ENCODE measurements at regions not wholly inside any gene's neighbourhood (a gene's known extent, or its start where the extent isn't known, plus 50 kb on each side); places are given as distances from the start of the nearest gene placed in this dataset.
"Not testable (repeated sequence)": the region's sequence is repeated elsewhere in the genome, so short reads cannot be mapped to it uniquely, and the experiment has no call there.

GRCh38 chr13:64480211-64480610, 2749.9 kb downstream of the PCDH9 start:
- TF ChIP-seq CTCF (IDR thresholded peaks at IDR 0.05) = no peak
- H3K9ac ChIP-seq (ENCODE audit: low read depth in 2 of 2, low read length in 2 of 2) = no peak overlapping the region
- no peaks in the 10 kb centered on the region for H3K4me1 ChIP-seq
- no peaks in the 10 kb centered on the region for H3K27me3 ChIP-seq
- no peak overlapping the region for H3K27ac ChIP-seq
- no peaks in the 10 kb centered on the region for H3K36me3 ChIP-seq
- intact Hi-C loops (cut with DNase I) = no loop called here
- H3K9me3 ChIP-seq = no peaks in the 10 kb centered on the region
- DNase-seq = no peak
- no peak overlapping the region for H3K4me3 ChIP-seq

GRCh38 chr13:64477146-64477545, 2753.0 kb downstream of the PCDH9 start:
- intact Hi-C loops (cut with DNase I) = no loop called here
- H3K9ac ChIP-seq (ENCODE audit: low read depth in 2 of 2, low read length in 2 of 2) = no peak overlapping the region
- peaks cover 3% of the 10 kb centered on the region for H3K9me3 ChIP-seq
- DNase-seq = no peak
- no peak for TF ChIP-seq CTCF (IDR thresholded peaks at IDR 0.05)
- H3K36me3 ChIP-seq = no peaks in the 10 kb centered on the region
- H3K27me3 ChIP-seq = no peaks in the 10 kb centered on the region
- no peaks in the 10 kb centered on the region for H3K4me1 ChIP-seq
- H3K27ac ChIP-seq = no peak overlapping the region
- H3K4me3 ChIP-seq = no peak overlapping the region

GRCh38 chr13:64476041-64476568, 2754.0 kb downstream of the PCDH9 start:
- intact Hi-C loops (cut with DNase I) = not testable (repeated sequence)

GRCh38 chr13:64471916-64472315, 2758.2 kb downstream of the PCDH9 start:
- intact Hi-C loops (cut with DNase I) = no loop called here
- H3K27ac ChIP-seq = no peak overlapping the region
- no peaks in the 10 kb centered on the region for H3K4me1 ChIP-seq
- H3K9ac ChIP-seq (ENCODE audit: low read depth in 2 of 2, low read length in 2 of 2) = no peak overlapping the region
- H3K27me3 ChIP-seq = no peaks in the 10 kb centered on the region
- no peaks in the 10 kb centered on the region for H3K36me3 ChIP-seq
- no peak for TF ChIP-seq CTCF (IDR thresholded peaks at IDR 0.05)
- DNase-seq = no peak
- H3K9me3 ChIP-seq = peaks cover 3% of the 10 kb centered on the region
- H3K4me3 ChIP-seq = no peak overlapping the region

More at GRCh38 chr13:64476041-64476568, 2754.0 kb downstream of the PCDH9 start:
- H3K4me1 ChIP-seq; DNase-seq; H3K4me3 ChIP-seq; H3K27me3 ChIP-seq; H3K9me3 ChIP-seq; H3K36me3 ChIP-seq; H3K9ac ChIP-seq (ENCODE audit: low read depth in 2 of 2, low read length in 2 of 2); H3K27ac ChIP-seq: not testable (repeated sequence)

GRCh38 chr13:64470751-64471150, 2759.4 kb downstream of the PCDH9 start:
- Histone ChIP-seq H3K27me3 (no peaks in the 10 kb centered on the region), H3K4me1 (no peaks in the 10 kb centered on the region), H3K36me3 (no peaks in the 10 kb centered on the region), H3K4me3 (no peak overlapping the region), H3K27ac (no peak overlapping the region), H3K9me3 (peaks cover 3% of the 10 kb centered on the region), H3K9ac (ENCODE audit: low read depth in 2 of 2, low read length in 2 of 2) (no peak overlapping the region)
- TF ChIP-seq CTCF (IDR thresholded peaks at IDR 0.05) = no peak
- intact Hi-C loops (cut with DNase I) = no loop called here
- no peak for DNase-seq

GRCh38 chr13:64459778-64460177, 2770.4 kb downstream of the PCDH9 start:
- Histone ChIP-seq H3K9me3 (no peaks in the 10 kb centered on the region), H3K9ac (ENCODE audit: low read depth in 2 of 2, low read length in 2 of 2) (no peak overlapping the region), H3K27ac (no peak overlapping the region), H3K4me1 (no peaks in the 10 kb centered on the region), H3K4me3 (no peak overlapping the region), H3K27me3 (no peaks in the 10 kb centered on the region), H3K36me3 (no peaks in the 10 kb centered on the region)
- TF ChIP-seq CTCF (IDR thresholded peaks at IDR 0.05) = no peak
- intact Hi-C loops (cut with DNase I) = no loop called here
- DNase-seq = no peak

All from colonic mucosa (tissue), 4 donors.